GM18870 (cell line): ENCODE measurements at regions not wholly inside any gene's neighbourhood (a gene's known extent, or its start where the extent isn't known, plus 50 kb on each side); places are given as distances from the start of the nearest gene placed in this dataset.
"Not testable (repeated sequence)": the region's sequence is repeated elsewhere in the genome, so short reads cannot be mapped to it uniquely, and the experiment has no call there.

ENCODE experiments used
- ATAC-seq: cut with Tn5 transposase; IDR thresholded peaks from one replicate; pipeline ENCODE4 v1.9.1; 2021; ENCODE audit warnings: moderate library complexity; ENCODE audit not compliant: unreplicated experiment

DNA sequence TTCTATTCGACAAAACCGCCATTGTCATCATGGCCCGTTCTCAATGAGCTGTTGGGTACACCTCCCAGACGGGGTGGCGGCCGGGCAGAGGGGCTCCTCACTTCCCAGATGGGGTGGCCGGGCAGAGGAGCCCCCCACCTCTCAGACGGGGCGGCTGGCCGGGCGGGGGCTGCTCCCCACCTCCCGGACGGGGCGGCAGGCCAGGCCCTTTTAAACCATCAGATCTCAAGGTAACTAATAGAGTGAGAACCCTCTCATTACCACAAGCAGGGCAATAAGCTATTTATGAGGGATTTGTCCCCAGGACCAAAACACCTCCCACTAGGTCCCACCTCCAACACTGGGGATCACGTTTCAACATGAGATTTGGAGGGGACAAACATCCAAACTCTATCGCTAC, 571.5 kb downstream of the INSC start:
- not testable (repeated sequence) for ATAC-seq

DNA sequence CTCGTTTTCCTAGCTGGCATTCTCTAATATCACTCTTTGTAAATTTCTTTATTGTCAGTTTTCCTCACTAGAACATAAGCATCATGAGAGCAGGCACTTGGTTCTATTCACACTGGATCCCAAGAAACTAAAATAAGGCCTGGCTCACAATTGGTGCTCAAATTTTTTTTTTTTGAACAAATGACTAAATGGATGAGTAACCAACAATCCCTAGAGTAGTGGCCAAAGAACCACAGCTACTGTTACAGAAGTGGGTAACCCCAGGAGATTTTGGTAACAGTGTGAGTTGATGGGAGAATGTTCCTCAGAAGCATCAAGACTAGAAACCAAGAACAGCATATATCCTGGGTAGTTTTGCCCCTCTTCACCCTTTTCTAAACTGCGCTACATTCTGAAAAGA, 572.6 kb downstream of the INSC start:
- ATAC-seq = no peak

DNA sequence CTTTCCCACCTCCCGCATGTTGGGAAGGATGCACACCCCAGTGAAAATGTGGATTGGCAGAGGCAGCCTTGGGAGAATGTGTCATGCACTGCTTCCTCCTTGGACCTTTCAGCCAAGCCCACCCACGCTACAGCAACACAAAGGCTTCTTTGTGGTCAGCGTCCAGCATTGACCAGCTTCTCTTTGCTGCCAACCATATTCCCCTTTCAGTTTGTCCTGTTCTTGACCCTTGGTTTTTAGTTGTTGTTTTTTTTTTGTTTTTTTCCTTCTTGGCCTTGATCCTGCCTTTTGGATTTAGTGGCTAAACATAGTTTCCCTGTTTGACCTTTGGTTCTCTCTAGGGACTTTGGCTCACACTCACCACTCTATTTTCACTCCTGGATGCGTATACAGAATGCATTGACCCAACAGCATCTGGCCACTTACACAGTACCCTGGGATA, 573.6 kb downstream of the INSC start:
- ATAC-seq = no peak

DNA sequence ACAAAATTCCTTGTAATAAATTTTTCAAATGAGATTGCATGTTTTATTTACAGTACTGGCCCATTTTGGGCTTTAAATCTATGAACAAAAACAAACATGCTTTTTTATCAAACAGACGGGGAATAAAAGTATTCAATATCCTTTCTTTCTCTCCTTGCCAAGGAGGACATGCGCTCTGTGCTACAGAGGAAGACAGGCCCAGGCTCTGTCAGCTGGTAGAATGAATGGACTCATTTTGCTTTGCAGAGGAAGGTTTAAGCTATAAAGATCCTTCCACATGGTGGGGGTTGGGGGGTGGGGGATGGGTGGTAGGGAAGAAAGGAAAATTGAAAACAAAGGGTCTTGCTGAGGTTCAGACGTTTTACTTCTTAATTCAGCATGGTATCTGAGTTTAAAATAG, 575.6 kb downstream of the INSC start:
- ATAC-seq = no peak

DNA sequence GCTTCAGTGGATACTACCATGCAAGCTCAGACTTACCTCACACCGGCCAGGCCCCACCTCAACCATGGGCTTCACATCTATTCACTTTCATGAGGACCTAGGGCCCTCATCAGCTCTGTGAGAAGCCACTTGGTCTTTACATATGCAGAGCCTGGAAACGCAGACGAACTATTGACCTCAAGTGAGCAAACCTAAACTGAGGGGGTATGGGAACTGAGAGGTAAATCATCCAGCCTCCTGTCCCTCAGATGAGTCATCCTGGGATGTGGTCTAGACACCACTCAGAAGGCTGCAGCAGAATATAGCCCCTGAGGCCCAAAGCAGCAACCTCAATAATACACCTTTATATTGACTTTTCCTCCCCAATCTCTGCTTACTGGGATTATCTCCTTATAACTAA, 578.0 kb downstream of the INSC start:
- ATAC-seq = peak; percentile 63

DNA sequence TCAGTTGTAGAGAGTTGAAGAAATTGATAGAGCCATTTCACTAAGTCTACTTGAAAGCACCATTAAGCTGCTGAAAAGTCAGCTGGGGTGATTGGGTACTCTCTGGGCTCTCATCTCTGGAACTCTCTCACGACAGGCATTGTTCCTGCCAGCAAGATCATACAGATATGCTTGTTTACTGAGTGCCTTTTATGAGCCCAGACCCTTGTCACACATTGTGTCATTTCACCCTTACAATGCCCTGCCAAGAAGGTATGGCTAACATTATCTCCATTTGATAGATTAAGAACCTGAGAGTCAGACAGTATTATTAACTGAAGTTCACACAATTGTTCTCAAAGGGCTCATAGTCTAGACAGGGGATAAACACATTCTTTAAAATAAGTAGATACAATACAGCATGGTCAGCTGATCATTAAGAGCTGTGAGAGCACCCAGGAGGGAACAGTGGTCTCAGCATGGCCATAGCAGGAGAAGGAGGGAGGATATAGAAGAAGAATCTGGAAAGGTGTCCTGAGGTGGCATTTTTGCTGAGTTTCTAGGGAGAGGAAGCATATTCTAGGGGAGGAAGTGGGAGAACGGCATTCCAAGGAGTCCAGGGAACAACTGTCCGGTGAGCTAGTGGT, 580.5 kb downstream of the INSC start:
- ATAC-seq = no peak

DNA sequence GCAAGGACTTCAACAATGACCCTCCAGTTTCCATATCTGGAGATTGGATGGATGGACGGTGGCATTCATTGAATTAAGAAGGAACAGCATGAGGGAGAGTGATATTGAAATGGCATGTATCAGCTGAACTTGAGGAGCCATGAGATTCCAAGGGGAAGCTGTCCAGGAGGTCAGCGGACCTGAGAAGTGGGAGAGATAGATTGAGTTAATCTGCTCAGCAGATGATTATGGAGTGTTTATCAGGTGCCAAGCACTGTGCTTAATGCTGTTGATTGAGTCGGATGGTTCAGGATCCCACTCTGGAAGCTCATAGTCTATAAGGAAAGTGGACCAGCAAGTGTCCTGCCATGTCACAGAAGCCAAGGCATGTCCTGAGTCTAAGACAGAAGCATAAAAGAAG, 581.3 kb downstream of the INSC start:
- ATAC-seq = no peak

DNA sequence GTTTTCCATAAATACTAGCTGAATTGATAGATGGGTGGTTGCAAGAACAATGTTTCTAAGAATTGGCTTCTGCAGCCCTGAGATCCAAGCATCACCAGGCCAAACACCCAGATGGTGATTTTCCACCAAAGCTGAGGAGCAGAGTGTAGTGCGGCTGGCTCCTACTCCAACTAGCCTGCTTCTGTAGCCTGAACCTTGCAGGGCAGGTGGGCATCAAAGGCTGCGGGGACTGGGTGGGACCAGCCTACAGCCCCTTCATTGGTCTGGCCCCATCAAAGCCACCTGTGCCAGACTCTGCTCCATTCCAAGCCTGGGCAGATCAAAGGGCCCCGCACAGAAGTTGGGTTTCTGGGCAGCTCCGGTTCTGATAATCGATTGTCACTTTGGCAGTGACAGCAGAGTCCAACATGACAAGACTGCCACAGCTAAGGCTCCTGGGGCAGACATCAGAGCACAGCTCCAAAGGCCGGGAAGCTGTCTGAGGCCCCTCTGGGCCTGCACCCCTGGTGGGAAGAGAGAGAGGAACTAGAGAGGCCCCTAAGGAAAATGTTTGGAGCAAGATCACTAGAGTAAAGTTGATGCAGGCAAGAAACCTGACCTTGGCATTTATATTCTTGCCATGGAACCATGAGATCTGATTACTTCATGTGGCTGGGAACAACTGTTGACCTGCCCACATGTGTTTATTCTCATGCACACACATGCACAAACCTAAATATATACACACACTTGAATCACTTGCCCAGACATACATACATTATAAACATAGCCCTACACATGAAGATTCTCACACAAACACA, 582.9 kb downstream of the INSC start:
- ATAC-seq = no peak

DNA sequence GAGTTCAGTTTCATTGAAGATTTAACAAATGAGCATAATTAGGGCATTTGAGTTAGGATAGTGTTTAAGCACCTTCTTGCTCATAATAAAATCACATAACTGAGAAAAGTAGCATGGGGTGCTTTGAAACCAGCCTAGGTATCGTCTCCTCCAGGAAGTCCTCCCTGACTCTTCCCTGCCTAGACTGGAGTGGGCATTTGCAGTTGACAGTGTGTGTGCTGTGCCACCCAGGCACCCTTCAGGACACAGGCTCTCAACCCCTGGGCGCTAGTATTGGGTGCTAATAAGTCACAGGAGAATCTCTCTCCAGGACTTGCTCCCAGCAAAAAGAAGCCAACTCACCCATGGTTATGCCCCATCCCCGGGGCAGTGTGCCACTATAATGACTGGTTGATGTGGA, 584.1 kb downstream of the INSC start:
- ATAC-seq = no peak

DNA sequence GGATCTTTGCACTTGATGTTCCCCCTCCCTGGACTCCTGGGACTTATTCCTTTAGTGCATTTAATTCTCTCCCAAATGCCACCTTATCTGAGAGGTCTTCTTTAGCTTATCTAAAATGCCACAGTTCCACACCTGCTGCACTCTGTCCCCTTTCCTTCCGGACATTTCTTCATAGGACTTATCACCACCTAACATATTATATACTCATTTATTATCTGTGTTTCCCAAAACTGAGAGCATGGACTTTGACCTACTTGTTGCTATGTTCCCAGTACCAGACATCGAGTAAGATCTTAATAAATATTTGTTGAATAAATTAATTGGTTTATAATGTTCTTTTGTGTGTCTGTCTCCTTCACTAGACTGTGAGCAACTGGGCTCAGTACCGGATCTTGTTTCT, 585.3 kb downstream of the INSC start:
- no peak for ATAC-seq

DNA sequence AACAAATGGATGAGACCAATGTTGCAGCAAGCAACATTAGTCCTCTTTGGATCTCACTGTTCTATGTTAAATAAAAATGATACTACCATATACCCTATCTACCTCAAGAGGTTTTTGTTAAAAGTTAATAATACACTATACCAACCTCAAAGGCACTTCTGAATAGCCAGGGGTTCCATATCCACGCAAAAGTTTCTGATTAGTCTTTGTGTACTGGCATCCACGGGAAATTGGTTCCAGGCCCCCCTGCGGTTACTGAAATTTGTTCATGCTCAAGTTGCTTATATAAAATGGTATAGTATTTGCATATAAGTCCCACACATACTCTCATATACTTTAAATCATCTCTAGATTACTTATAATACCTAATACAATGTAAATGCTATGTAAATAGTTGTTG, 585.7 kb downstream of the INSC start:
- ATAC-seq = no peak

DNA sequence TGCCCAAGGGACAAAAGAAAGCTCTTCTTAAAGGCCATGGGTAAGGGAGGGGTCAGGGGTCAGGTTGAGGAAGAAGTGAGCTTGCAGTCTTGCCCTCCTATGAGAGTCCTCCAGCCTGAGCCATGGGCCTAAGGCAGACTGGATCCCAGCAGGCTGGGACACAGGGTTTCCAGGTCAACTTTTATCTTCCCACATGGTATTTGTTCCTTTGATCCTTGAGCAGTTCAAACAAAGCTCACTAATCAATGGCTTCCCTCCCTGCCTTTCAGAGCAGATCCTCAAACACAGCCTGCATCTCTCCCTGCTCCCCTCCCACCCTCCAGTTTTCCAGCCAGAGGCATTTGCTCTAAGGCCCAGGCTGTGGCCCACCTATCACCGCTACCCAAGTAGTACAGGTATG, 589.3 kb downstream of the INSC start:
- ATAC-seq = no peak

DNA sequence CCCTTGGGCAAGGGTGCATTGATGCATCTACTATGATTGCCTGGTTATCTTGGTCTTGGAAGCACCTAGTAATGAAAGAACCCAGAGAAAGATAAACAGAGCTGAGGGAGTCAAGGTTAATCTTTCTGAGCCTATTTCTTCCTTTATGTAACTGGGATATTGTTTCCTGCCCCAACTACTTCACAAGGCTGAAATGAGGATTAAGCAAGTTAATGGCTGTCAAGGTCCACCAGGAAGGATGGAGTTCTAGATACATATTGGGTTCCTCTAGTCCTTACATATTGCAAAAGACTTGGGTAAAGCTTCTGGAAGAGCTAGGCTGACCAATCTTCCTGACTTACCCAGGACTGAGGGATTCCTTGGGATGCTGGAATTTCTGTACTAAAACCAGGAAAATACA, 589.8 kb downstream of the INSC start:
- ATAC-seq = no peak

DNA sequence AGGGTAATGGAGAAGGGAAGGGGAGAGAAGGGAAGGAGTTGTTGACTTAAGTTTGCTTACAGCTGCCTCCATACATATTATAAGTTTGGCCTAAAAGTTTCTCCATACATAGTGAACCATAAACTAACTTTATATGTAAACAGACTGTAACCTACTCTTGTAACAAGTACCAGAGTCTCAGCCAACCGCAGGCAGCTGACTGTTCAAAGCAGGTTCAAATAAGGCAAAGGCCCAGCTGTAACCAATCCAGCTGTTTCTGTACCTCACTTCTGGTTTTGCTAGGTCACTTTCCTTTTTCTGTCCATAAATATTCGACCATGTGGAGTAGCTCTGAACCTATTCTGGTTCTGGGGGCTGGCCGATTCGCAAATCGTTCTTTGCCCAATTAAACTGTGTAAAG, 591.2 kb downstream of the INSC start:
- no peak for ATAC-seq

DNA sequence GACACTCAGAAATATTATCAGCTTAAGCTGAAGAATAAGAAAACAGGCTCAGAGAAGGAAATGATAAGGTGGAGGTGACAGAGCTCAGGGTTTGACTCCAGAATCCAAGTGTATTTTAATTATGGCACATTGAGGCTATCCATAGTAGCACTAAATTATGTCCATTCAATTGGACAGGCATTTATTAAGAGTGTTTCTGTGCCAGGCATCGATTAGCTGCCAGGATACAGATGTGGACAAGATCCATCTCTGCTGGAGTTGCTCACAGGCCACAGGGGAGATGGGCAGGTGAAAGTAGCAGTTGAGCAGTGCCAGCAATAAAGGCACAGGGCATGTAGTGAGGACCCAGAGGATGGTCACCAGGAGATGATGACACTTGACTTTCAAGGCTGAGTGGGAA, 592.5 kb downstream of the INSC start:
- no peak for ATAC-seq

DNA sequence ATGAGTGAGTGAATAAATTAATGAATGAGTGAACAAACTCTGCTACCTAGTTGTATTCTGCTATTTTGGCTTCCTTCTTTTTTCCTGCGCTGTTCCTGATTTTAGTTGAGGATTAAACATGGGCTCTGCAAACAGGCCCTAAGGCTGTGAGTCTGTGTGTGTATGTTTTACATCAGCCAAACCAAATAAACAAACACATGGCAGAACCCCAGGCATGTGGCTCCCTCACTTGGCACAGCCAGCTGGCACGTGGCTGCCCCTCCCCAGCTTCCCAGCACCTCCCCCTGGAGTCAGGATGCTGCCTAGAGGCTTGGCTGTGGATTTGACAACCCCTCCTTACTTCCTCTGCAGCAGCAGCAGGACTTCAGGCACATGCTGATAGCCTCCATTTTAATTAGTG, 593.2 kb downstream of the INSC start:
- no peak for ATAC-seq

DNA sequence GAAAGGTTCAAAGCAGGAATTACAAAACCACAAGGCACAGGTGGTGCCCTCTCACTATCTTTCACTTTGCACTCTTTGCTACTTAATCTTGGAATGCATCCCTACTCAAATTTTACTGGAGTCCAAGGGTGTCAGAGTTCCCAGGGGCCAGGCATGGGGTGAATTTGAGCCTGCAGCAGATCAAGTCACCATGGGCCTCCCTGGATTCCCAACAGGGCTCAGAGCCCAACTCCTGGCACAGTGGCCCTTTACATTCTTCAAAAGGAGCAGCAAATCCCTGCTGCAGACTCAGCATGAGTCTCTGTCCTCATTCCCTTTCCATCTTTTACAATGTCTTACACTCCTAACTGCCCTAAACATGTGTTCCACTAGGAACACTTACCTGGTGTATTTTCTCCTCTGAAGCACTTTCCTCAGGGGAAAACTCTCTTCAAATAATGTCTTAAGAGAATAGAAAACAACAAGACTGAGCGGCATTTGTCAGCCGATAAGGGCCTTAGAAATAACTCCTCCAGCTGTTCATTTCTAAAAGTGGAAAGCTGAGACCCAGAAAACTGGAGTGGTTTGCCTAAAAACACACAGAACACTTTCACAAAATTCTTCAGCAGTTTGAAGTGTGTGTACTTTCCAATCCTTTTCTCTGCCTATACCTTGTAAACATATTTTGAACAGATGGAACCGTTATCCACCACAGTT, 596.0 kb downstream of the INSC start:
- ATAC-seq = no peak

DNA sequence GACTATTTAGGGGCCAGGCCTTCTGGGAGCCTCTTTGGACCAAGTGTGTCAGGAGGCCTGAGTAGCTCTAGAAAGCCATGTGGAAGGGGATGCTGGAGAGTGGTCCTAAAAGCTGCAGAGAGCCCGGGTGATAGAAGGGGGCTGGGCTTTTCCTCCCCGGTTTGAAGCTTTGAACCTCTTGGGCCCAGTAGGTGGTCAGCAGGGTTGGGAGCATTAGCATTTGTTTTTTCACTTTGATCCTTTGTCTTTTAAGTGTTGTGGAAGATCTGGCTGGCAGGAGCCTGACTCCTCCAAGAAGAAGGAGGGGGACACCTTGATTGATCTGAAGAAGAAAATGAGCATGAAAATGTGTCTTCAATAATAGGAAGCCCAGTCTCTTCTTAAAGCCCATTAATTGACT, 596.6 kb downstream of the INSC start:
- ATAC-seq = no peak

DNA sequence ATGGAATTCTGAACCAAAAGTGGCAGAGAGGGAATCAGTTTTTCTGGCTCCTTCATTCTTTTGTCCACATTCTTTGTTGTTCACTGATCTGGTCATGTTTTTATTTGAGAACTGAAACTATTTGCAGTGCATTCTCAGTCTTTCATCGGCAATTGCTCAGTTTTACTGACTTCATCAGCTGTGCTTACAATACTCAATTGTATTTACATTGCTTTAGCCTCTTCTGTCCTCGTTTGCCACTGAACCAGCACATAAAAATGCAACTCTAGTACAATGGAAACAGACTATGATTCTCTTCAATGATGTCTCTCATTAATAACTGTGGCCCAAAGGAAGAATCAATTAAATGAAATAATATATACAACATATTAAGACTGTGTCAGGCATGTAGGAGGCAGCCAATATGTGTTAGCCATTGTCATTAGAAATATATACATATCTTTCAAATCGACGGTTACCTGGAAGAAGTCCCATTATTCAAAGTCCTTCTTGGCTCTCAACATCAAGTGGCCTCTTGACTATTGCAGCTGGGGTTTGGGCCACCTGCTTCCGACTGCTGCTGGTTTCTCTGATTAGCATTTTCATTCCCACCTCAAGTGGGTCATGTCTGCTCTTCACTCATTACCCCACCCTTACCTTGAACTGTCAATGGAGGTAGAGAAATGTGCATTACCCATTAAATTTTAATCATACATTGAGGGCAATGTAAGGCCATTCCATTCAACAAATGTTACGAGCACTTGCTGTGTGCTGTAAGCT, 600.1 kb downstream of the INSC start:
- no peak for ATAC-seq

DNA sequence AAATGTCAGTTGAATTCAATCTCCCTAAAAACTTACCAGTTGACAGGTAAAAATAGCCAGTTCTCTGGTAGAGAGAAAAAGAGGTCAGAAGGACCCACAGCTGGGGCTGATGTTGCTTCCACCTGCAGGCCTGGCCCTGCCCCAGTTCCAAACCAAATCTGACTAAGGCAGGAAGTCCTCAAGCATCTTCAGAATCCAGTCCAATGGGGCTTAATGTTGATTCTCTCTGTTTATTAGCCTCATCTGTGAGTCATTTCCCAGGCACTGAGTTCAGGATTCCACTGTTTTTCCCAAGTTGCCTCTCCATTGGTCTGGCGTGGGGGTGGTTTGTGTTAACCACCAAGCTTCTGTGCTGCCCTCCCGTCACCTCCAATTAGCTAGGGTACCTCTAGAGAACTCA, 601.8 kb downstream of the INSC start:
- no peak for ATAC-seq

DNA sequence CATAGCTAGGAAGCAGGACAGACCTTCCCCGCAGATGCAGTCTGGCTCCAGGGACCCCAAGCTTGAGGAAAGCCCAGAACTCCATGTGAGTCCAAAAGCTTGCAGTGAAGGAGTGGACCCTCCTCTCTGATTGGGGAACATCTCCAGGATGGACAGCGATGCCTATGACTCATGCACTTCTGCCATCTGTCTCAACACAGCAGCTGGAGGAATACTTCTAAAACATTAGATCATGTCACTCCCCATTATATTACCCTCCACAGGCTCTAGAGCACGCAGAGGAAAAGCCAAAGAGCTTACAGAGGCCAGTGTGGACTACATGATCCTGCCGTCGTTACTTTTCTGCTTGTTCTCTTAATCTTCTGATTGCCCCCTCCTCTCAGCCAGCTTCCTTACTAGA, 605.7 kb downstream of the INSC start:
- no peak for ATAC-seq
